ENCODE measurements at regions not wholly inside any gene's neighbourhood (a gene's known extent, or its start where the extent isn't known, plus 50 kb on each side); places are given as distances from the start of the nearest gene placed in this dataset.

- Histone ChIP-seq H3K27me3 (no peaks in the 10 kb centered on the region), H3K27ac (no peak overlapping the region), H3K9me3 (no peaks in the 10 kb centered on the region), H3K4me1 (no peaks in the 10 kb centered on the region), H3K36me3 (no peaks in the 10 kb centered on the region), H3K4me3 (no peak overlapping the region)
- no peak for DNase-seq
- intact Hi-C loops (cut with DNase I; ENCODE audit: low total_unique reads) (no loop called here), in situ Hi-C loops (cut with MboI; ENCODE audit: low sequenced_read_pairs in 4 of 4) (no loop called here)
- TF ChIP-seq POLR2A (IDR thresholded peaks at IDR 0.05), result no peak
- TF ChIP-seq, protein P1, sequence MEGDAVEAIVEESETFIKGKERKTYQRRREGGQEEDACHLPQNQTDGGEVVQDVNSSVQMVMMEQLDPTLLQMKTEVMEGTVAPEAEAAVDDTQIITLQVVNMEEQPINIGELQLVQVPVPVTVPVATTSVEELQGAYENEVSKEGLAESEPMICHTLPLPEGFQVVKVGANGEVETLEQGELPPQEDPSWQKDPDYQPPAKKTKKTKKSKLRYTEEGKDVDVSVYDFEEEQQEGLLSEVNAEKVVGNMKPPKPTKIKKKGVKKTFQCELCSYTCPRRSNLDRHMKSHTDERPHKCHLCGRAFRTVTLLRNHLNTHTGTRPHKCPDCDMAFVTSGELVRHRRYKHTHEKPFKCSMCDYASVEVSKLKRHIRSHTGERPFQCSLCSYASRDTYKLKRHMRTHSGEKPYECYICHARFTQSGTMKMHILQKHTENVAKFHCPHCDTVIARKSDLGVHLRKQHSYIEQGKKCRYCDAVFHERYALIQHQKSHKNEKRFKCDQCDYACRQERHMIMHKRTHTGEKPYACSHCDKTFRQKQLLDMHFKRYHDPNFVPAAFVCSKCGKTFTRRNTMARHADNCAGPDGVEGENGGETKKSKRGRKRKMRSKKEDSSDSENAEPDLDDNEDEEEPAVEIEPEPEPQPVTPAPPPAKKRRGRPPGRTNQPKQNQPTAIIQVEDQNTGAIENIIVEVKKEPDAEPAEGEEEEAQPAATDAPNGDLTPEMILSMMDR (IDR thresholded peaks at IDR 0.05 in 4 of 5, conservative IDR thresholded peaks at IDR 0.05 in 1 of 5), result no peak
- no peak for ATAC-seq
Observed at GRCh38 chr11:81987829-81988472, 745.7 kb downstream of the FAM181B start.

DNA sequence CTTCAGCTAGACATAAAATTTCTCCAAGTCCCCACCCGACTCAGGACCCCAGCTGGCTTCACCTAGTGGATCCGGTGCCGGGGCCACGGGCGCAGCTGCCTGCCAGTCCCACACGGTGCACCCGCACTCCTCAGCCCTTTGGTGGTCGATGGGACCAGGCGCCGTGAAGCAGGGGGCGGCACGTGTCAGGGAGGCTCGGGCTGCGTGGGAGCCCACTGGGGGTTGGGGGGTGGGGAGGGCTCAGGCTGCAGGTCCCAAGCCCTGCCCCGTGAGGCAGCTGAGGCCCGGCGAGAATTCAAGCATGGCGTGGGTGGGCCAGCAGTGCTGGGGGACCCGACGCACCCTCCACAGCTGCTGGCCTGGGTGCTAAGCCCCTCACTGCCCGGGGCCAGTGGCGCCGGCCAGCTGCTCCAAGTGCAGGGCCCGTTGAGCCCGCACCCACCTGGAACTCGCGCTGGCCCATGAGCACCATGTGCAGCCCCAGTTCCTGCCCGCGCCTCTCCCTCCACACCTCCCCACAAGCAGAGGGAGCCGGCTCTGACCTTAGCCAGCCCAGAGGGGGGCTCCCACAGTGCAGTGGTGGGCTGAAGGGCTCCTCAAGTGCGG, 747.0 kb downstream of the FAM181B start:
- Histone ChIP-seq H3K27me3 (no peaks in the 10 kb centered on the region), H3K27ac (no peak overlapping the region), H3K4me3 (no peak overlapping the region), H3K36me3 (no peaks in the 10 kb centered on the region), H3K4me1 (no peaks in the 10 kb centered on the region), H3K9me3 (no peaks in the 10 kb centered on the region)
- intact Hi-C loops (cut with DNase I; ENCODE audit: low total_unique reads), result no loop called here
- in situ Hi-C loops (cut with MboI; ENCODE audit: low sequenced_read_pairs in 4 of 4), result no loop called here
- TF ChIP-seq, protein P1 (IDR thresholded peaks at IDR 0.05 in 4 of 5, conservative IDR thresholded peaks at IDR 0.05 in 1 of 5), result no peak
- no peak for TF ChIP-seq POLR2A (IDR thresholded peaks at IDR 0.05)
- no peak for DNase-seq
- no peak for ATAC-seq

DNA sequence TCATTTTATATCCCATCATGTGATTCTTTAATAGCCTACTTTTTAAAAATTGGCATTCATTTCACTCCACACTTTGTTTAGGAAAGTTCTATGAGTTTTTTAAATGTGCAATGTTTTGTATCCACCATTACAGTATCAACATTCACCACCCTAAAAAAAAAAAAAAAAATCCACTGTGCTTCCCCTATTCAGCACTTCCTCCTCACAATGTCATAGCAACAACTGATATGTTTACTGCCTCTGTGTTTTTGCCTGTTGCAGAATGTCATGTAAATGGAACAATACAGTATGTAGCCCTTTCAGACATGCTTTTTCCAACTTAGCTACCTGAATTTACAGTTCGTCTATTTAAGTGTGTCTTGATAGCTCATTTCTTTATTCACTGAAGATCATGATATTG, 754.2 kb downstream of the FAM181B start:
- intact Hi-C loops (cut with DNase I; ENCODE audit: low total_unique reads), result no loop called here
- Histone ChIP-seq H3K9me3 (no peaks in the 10 kb centered on the region), H3K27ac (no peak overlapping the region), H3K36me3 (no peaks in the 10 kb centered on the region), H3K4me3 (no peak overlapping the region), H3K27me3 (no peaks in the 10 kb centered on the region), H3K4me1 (no peaks in the 10 kb centered on the region)
- in situ Hi-C loops (cut with MboI; ENCODE audit: low sequenced_read_pairs in 4 of 4), result no loop called here
- no peak for ATAC-seq
- DNase-seq, result no peak
- TF ChIP-seq POLR2A (IDR thresholded peaks at IDR 0.05), result no peak
- TF ChIP-seq, protein P1 (IDR thresholded peaks at IDR 0.05 in 4 of 5, conservative IDR thresholded peaks at IDR 0.05 in 1 of 5), result no peak

- Histone ChIP-seq H3K36me3 (no peaks in the 10 kb centered on the region), H3K27ac (no peak overlapping the region), H3K9me3 (no peaks in the 10 kb centered on the region), H3K4me3 (no peak overlapping the region), H3K27me3 (no peaks in the 10 kb centered on the region), H3K4me1 (no peaks in the 10 kb centered on the region)
- in situ Hi-C loops (cut with MboI; ENCODE audit: low sequenced_read_pairs in 4 of 4) (no loop called here), intact Hi-C loops (cut with DNase I; ENCODE audit: low total_unique reads) (no loop called here)
- DNase-seq (no peak), ATAC-seq (no peak)
- no peak for TF ChIP-seq POLR2A (IDR thresholded peaks at IDR 0.05)
- TF ChIP-seq, protein P1 (IDR thresholded peaks at IDR 0.05 in 4 of 5, conservative IDR thresholded peaks at IDR 0.05 in 1 of 5), result no peak
Observed at GRCh38 chr11:81975261-81975900, 758.3 kb downstream of the FAM181B start.

Data from gastrocnemius medialis (tissue), 4 donors.